ENCODE measurements at regions not wholly inside any gene's neighbourhood (a gene's known extent, or its start where the extent isn't known, plus 50 kb on each side); places are given as distances from the start of the nearest gene placed in this dataset.

DNA sequence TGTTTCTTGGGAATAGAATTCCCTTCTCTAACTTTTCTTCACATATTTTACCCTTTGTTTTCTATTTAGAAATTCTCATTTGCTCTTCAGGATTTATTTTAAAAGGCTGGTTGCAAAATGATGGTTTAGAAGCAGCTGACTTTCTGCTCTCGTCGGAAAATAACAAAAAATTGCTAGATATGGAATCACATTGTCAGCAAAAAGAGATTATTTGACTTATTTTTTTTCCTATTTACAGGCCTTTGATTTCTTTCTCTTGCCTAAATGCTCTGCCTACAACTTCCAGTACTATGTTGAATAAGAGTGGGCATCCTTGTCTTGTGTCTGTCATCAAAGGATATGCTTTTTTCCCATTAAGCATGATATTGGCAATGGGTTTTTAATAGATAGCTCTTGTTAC is 1619.1 kb upstream of the ACO1 start:
- ChIA-PET CTCF (ENCODE audit: partially characterized antibody) (interaction anchor here (1.3 kb wide), 1 partner anchor 8 kb away, joined by 5 read pairs; no protein-coding TSS in a partner anchor), POLR2A (ENCODE audit: partially characterized antibody) (no interaction called here)
- DNase-seq (ENCODE audit: low read depth in 1 of 2, low spot score in 2 of 2) (no peak), FAIRE-seq (no peak)
- Histone ChIP-seq H4K91ac (replicated peaks; ENCODE audit: insufficient read length, low read length) (no peak overlapping the region), H3K56ac (replicated peaks; ENCODE audit: insufficient read length, low read depth, low read length) (no peak overlapping the region), H2BK20ac (ENCODE audit: low read length) (no peak overlapping the region), H3K18ac (ENCODE audit: extremely low read depth, low read length) (no peak overlapping the region), H3K79me1 (ENCODE audit: low read depth, low read length) (no peaks in the 10 kb centered on the region), H2BK120ac (replicated peaks; ENCODE audit: low read depth, low read length) (no peak overlapping the region), H4K8ac (ENCODE audit: extremely low read depth, insufficient read depth, low read length) (no peak overlapping the region), H2AFZ (ENCODE audit: low read length) (no peak overlapping the region), H3K23me2 (ENCODE audit: low read depth, low read length) (no peaks in the 10 kb centered on the region), H3K4me2 (ENCODE audit: insufficient read depth in 1 of 2, low read depth in 2 of 2, low read length in 2 of 2) (no peak overlapping the region), H2AK5ac (ENCODE audit: low read depth, low read length) (no peak overlapping the region), H2BK15ac (ENCODE audit: low read length) (no peak overlapping the region), H3K4me1 (replicated peaks in 1 of 4; ENCODE audit: control insufficient read depth in 3 of 4, insufficient read depth in 4 of 4, low read length in 3 of 4) (peaks cover 0 to 7% (median 0%) of the 10 kb centered on the region in 4 experiments; a peak in 2 of 7 replicates), H4K5ac (ENCODE audit: insufficient read length, low read depth, low read length) (no peak overlapping the region), H3K9ac (replicated peaks in 1 of 4; ENCODE audit: extremely low read depth in 1 of 4, low read depth in 3 of 4, low read length in 3 of 4) (no peak overlapping the region), H3K23ac (ENCODE audit: insufficient read length) (no peak overlapping the region), H4K20me1 (replicated peaks in 1 of 2; ENCODE audit: control insufficient read depth in 1 of 2, insufficient read depth in 2 of 2, low read length in 2 of 2) (no peaks in the 10 kb centered on the region), H3K79me2 (ENCODE audit: control insufficient read depth in 1 of 2, insufficient read depth in 2 of 2, low read length in 2 of 2) (no peaks in the 10 kb centered on the region), H3K9me3 (ENCODE audit: insufficient read depth in 2 of 2, low read depth in 1 of 2, low read length in 1 of 2) (no peaks in the 10 kb centered on the region), H3K36me3 (ENCODE audit: control insufficient read depth in 2 of 4, insufficient read depth in 4 of 4, low read length in 3 of 4) (no peaks in the 10 kb centered on the region), H2BK12ac (ENCODE audit: low read depth, low read length) (no peak overlapping the region), H2BK5ac (ENCODE audit: low read depth, low read length) (no peak overlapping the region), H3K27me3 (replicated peaks in 1 of 4; ENCODE audit: control insufficient read depth in 3 of 4, extremely low read depth in 1 of 4, insufficient read depth in 3 of 4, low read length in 3 of 4) (no peaks in the 10 kb centered on the region), H3K27ac (ENCODE audit: low read depth, low read length) (no peak overlapping the region), H3K4me3 (ENCODE audit: extremely low read depth in 1 of 4, insufficient read depth in 2 of 4, low read depth in 3 of 4, low read length in 4 of 4) (no peak overlapping the region), H3K14ac (ENCODE audit: insufficient read length) (no peak overlapping the region), H3K4ac (replicated peaks; ENCODE audit: insufficient read length, low read depth, low read length) (no peak overlapping the region)
- 93% methylated on average over 2 of the region's 2 CpGs; no CpG with 5 or more reads in 1 of the 2 experiments for WGBS, 2 experiments (ENCODE audit: extremely low coverage in 1 of 2, insufficient coverage in 1 of 2, insufficient read length in 1 of 2, insufficient replicate concordance in 2 of 2, low coverage in 1 of 2, low lambda C conversion rate in 2 of 2, missing lambda C conversion rate in 1 of 2)
- no peak for TF ChIP-seq CBX8 (IDR thresholded peaks at IDR 0.05; ENCODE audit: borderline replicate concordance, low read depth, low read length)
- TF ChIP-seq, protein P1, sequence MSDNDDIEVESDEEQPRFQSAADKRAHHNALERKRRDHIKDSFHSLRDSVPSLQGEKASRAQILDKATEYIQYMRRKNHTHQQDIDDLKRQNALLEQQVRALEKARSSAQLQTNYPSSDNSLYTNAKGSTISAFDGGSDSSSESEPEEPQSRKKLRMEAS (IDR thresholded peaks at IDR 0.05), result no peak
- TF ChIP-seq EGR1 (IDR thresholded peaks at IDR 0.05; ENCODE audit: borderline replicate concordance, low read depth, low read length), result no peak
- TF ChIP-seq RNF2 (IDR thresholded peaks at IDR 0.05; ENCODE audit: borderline replicate concordance, low read depth, low read length, missing control alignments, poor library complexity, severe bottlenecking), result no peak
- no peak for TF ChIP-seq CTBP2 (IDR thresholded peaks at IDR 0.05; ENCODE audit: borderline replicate concordance, insufficient read depth, insufficient read length, low read length)
- no peak for TF ChIP-seq GTF2F1 (IDR thresholded peaks at IDR 0.05; ENCODE audit: borderline replicate concordance, low read depth, low read length)
- no peak for TF ChIP-seq HDAC2 (IDR thresholded peaks at IDR 0.05; ENCODE audit: borderline replicate concordance in 1 of 2, low read depth in 2 of 2, low read length in 2 of 2)
- TF ChIP-seq TBP (IDR thresholded peaks at IDR 0.05; ENCODE audit: low read depth, low read length), result no peak
- no peak for TF ChIP-seq JUND (IDR thresholded peaks at IDR 0.05; ENCODE audit: low read length)
- TF ChIP-seq GABPA (IDR thresholded peaks at IDR 0.05; ENCODE audit: borderline replicate concordance, insufficient read depth, low read length), result no peak
- no peak for TF ChIP-seq BCL11A (IDR thresholded peaks at IDR 0.05; ENCODE audit: low read depth in 2 of 2, low read length in 2 of 2)
- no peak for TF ChIP-seq EZH2 (IDR thresholded peaks at IDR 0.05; ENCODE audit: low read depth, low read length, severe bottlenecking)
- no peak for TF ChIP-seq CBX5 (IDR thresholded peaks at IDR 0.05; ENCODE audit: low read depth, low read length)
- TF ChIP-seq RBBP5 (IDR thresholded peaks at IDR 0.05; ENCODE audit: borderline replicate concordance, low read depth, low read length), result no peak
